Activated CD8-positive, alpha-beta T cell treated with anti-CD3 and anti-CD28 coated beads, Interleukin-2, amount 10 ng/mL, durations not matched to agents 7 days and 5 days (primary cell): ENCODE measurements at regions not wholly inside any gene's neighbourhood (a gene's known extent, or its start where the extent isn't known, plus 50 kb on each side); places are given as distances from the start of the nearest gene placed in this dataset.

Experiments
- ATAC-seq: fragments of 150-1000 bp; cut with Tn5 transposase; one replicate; pipeline ENCODE4 v1.10.0; 2021; ENCODE audit warnings: moderate library complexity
- CTCF ChIA-PET: fragments of 350-600 bp; sonication (Branson Sonifier 250); formaldehyde crosslinking; loops from one replicate; lab custom pipeline; 2021; ENCODE audit warnings: antibody characterized with exemption; lab: Charles Lee
- POLR2A ChIA-PET: fragments of 350-600 bp; sonication (Branson Sonifier 250); formaldehyde crosslinking; loops from one replicate; lab custom pipeline; 2021; ENCODE audit warnings: antibody characterized with exemption; lab: Charles Lee
- DNase-seq: peaks from one replicate; pipeline ENCODE4 v3.0.0-alpha.2; 2020
- H3K27ac Mint-ChIP-seq: one replicate; pipeline ENCODE4 v1.8.0; 2021; ENCODE audit warnings: mild to moderate bottlenecking, mixed read lengths
- H3K27me3 Mint-ChIP-seq: one replicate; pipeline ENCODE4 v1.8.0; 2021; ENCODE audit warnings: low read depth, mixed read lengths
- H3K36me3 Mint-ChIP-seq: one replicate; pipeline ENCODE4 v1.8.0; 2021; ENCODE audit warnings: low read depth, mixed read lengths
- H3K4me1 Mint-ChIP-seq: one replicate; pipeline ENCODE4 v1.8.0; 2021; ENCODE audit warnings: low read depth, mixed read lengths
- H3K4me3 Mint-ChIP-seq: one replicate; pipeline ENCODE4 v1.8.0; 2021; ENCODE audit warnings: mild to moderate bottlenecking, mixed read lengths
- H3K9me3 Mint-ChIP-seq: one replicate; pipeline ENCODE4 v1.8.0; 2022; ENCODE audit warnings: mixed read lengths; ENCODE audit not compliant: insufficient read depth

DNA sequence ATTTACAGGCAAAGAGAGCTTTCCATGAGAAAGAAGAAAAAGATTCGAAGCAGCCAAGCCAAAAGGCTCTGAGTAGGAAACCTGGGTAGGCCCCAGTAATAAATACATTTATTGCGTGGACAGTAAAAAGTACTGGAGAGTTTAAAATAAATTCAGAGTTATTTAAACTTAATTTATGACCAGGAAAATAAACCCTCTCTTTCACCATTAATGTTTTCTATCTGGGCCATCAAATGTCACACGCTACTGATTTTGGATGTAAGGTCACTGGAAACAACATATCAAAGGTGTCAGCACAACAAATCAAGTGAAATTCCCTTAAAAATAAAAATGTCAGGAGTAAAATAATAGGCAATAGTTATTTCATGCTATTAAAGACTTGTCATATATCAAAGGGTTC lies 264.0 kb downstream of the SKAP2 start:
- no peak overlapping the region for H3K27ac Mint-ChIP-seq
- peaks cover 27% of the 10 kb centered on the region for H3K27me3 Mint-ChIP-seq
- ATAC-seq (no peak), DNase-seq (no peak)
- ChIA-PET POLR2A (no interaction called here), CTCF (no interaction called here)
- no peaks in the 10 kb centered on the region for H3K9me3 Mint-ChIP-seq
- H3K4me1 Mint-ChIP-seq = no peaks in the 10 kb centered on the region
- no peak overlapping the region for H3K4me3 Mint-ChIP-seq
- H3K36me3 Mint-ChIP-seq = no peaks in the 10 kb centered on the region

DNA sequence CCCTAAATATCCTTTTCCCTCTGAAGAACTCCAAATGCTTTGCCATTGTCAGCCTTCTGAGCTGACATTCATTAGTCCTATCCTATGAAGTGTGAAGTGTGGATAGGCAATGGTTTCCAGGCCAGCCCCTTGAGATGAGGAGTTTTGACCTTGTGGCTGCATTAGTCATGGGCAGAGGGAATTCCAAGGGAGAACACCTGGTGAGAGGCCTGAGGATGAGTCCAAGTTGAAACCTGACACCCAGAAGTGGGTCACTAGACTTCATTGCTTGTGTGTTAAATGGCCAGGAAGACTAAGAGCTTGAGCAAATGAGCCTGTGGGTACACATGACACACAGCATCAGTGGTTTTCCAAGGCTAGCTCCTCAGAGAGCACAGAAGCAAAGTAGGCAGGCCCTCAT lies 260.8 kb downstream of the SKAP2 start:
- no peak overlapping the region for H3K27ac Mint-ChIP-seq
- ATAC-seq (no peak), DNase-seq (no peak)
- no peaks in the 10 kb centered on the region for H3K9me3 Mint-ChIP-seq
- ChIA-PET POLR2A (no interaction called here), CTCF (no interaction called here)
- no peaks in the 10 kb centered on the region for H3K4me1 Mint-ChIP-seq
- peaks cover 30% of the 10 kb centered on the region for H3K27me3 Mint-ChIP-seq
- H3K36me3 Mint-ChIP-seq = no peaks in the 10 kb centered on the region
- H3K4me3 Mint-ChIP-seq = no peak overlapping the region

DNA sequence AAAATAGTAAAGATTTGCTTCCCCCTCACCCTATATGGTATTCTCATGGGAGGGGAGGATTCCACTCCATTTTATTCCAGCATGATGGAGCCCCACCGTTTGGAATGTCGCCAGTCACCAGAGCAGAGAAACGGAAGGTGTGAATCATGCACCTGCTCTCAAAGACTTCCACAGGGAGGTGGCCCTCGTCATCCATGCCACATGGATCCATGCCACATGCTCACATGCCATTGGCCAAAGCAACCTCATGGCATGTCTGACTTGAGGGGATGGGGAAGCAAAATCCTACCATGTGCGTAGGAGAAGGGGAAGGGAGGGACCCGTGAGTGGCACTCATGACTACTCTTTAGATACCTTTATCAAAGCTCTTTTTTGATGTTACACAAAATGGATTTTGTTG lies 256.0 kb downstream of the SKAP2 start:
- Mint-ChIP-seq H3K4me3 (no peak overlapping the region), H3K9me3 (no peaks in the 10 kb centered on the region), H3K36me3 (no peaks in the 10 kb centered on the region), H3K4me1 (no peaks in the 10 kb centered on the region), H3K27ac (no peak overlapping the region), H3K27me3 (peaks cover 21% of the 10 kb centered on the region)
- POLR2A ChIA-PET = no interaction called here
- no peak for DNase-seq
- CTCF ChIA-PET = no interaction called here
- ATAC-seq = no peak

DNA sequence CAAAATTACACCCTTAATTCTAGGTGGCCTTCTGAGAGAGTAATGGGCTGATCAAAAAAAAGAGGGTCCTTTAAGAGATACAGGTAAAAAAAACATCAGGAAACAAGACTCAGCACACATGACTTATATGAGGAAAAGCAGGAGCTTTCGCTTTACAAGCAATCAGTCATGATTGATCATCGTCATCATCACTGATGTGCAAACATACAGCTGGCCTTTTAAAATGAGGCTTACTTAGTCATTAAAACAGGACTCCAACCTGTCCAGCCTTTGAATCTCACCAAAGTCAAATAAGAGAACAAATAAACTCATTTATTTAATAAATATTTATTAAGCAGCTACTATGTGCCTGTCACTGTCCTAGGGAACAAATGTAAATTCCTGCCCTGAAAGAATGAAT lies 255.3 kb downstream of the SKAP2 start:
- H3K9me3 Mint-ChIP-seq = no peaks in the 10 kb centered on the region
- no peak overlapping the region for H3K27ac Mint-ChIP-seq
- H3K4me1 Mint-ChIP-seq = no peaks in the 10 kb centered on the region
- ATAC-seq (no peak), DNase-seq (no peak)
- ChIA-PET CTCF (no interaction called here), POLR2A (no interaction called here)
- H3K27me3 Mint-ChIP-seq = peaks cover 18% of the 10 kb centered on the region
- H3K4me3 Mint-ChIP-seq = no peak overlapping the region
- no peaks in the 10 kb centered on the region for H3K36me3 Mint-ChIP-seq

DNA sequence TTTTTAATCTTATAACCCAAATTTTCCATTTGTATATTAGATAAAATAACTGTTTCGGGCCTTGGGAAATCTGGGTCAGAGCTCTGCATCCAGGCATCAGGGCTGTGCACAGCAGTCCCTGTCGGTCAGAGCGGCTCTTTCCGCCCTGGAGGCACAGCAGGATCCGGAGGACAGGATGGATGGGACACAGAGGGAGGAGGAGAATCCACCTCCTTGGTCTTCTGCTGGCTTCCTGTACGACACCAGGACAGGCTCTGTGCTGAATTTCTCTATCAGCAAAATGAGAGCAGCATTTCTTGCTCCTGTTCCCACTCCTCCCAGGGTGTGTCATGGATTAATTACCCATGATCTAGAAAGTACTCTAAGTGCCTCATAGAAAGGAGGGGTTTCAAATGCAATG lies 254.9 kb downstream of the SKAP2 start:
- POLR2A ChIA-PET = no interaction called here
- DNase-seq (no peak), ATAC-seq (no peak)
- peaks cover 14% of the 10 kb centered on the region for H3K27me3 Mint-ChIP-seq
- H3K9me3 Mint-ChIP-seq = no peaks in the 10 kb centered on the region
- H3K27ac Mint-ChIP-seq = no peak overlapping the region
- H3K4me1 Mint-ChIP-seq = no peaks in the 10 kb centered on the region
- no peaks in the 10 kb centered on the region for H3K36me3 Mint-ChIP-seq
- CTCF ChIA-PET = no interaction called here
- H3K4me3 Mint-ChIP-seq = no peak overlapping the region

DNA sequence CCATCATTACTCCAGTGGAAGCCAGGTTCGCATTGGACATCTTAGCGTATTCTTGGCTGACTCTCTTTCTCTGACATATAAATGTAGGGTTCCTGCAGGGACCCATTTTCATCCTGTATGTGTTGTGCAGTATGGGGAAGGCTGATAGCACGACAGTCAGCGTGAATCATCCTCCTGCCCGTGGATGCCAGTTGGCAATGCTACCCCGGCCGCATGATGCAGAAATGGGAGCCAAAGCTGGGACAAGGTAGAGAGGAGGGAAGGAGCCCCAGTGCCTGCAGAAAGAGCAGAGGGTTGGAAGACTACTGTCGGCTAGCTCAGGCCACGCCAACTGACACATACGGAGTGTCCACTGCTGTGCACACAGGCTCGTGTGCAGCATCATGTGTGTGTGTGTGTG lies 251.6 kb downstream of the SKAP2 start:
- H3K9me3 Mint-ChIP-seq = no peaks in the 10 kb centered on the region
- H3K27me3 Mint-ChIP-seq = peaks cover 2% of the 10 kb centered on the region
- ATAC-seq (no peak), DNase-seq (no peak)
- ChIA-PET POLR2A (no interaction called here), CTCF (no interaction called here)
- H3K4me3 Mint-ChIP-seq = no peak overlapping the region
- no peaks in the 10 kb centered on the region for H3K4me1 Mint-ChIP-seq
- H3K27ac Mint-ChIP-seq = no peak overlapping the region
- H3K36me3 Mint-ChIP-seq = no peaks in the 10 kb centered on the region

DNA sequence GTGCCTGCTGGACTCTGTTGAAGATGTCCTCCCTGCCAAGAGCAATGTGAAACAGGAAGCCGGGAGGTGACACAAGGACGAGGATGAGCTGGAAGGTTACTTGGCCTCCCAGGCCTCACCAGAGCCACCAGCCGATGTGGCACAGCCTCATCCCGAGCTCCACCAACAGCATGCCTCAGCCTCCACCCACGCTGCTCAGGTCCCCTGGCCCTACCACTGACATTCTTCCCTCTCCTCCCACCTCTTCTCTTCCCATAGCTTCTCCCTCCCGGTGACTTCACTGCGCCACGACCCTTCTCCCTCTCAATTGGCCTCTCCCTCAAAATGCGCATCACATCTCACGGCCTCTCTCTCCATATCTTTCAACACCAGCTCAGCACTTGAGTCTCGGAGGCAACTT lies 249.9 kb downstream of the SKAP2 start:
- Mint-ChIP-seq H3K4me1 (no peaks in the 10 kb centered on the region), H3K9me3 (no peaks in the 10 kb centered on the region), H3K27ac (no peak overlapping the region), H3K27me3 (no peaks in the 10 kb centered on the region), H3K4me3 (no peak overlapping the region), H3K36me3 (no peaks in the 10 kb centered on the region)
- DNase-seq (no peak), ATAC-seq (no peak)
- CTCF ChIA-PET = no interaction called here
- POLR2A ChIA-PET = no interaction called here

DNA sequence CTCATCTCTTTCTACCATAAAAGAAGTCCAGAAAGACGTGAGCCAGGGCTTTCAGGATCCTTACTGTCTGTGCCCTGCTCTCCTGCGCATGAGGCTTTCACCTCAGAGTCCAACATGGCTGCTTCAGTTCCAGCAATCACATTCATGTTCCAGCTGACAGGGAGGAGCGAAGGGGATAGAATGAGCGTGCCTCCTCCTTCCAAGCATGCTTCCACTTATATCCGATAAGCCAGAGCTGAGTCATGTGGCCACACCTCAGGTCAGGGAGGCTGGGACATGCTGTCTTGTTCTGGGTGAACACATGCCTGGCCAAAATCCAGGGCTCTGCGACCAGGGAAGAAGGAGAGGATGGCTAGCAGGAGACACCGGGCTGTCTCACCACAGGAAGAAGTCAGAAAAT lies 248.2 kb downstream of the SKAP2 start:
- POLR2A ChIA-PET = no interaction called here
- H3K27ac Mint-ChIP-seq = no peak overlapping the region
- CTCF ChIA-PET = no interaction called here
- ATAC-seq (no peak), DNase-seq (no peak)
- H3K9me3 Mint-ChIP-seq = no peaks in the 10 kb centered on the region
- no peaks in the 10 kb centered on the region for H3K36me3 Mint-ChIP-seq
- no peaks in the 10 kb centered on the region for H3K4me1 Mint-ChIP-seq
- H3K4me3 Mint-ChIP-seq = no peak overlapping the region
- H3K27me3 Mint-ChIP-seq = no peaks in the 10 kb centered on the region

DNA sequence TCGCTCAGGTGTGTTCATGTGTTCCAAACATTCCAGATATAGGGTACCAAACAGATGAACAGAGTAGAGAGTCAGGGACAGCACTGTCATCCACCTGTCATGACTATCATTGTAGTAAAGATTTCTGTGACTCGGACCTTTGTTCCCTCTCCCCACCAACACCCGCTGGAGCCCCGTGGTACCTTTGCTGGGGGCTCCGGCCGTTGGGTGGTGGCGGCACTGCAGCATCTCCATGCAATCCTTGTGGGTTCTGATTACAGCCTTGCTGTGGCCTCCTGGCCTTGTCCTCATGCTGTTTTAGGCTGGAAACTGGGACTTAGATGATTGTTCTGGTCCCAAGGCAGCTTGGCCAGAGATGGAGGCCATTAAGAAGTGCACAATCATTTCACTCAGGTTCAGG lies 247.3 kb downstream of the SKAP2 start:
- ATAC-seq (no peak), DNase-seq (no peak)
- no peaks in the 10 kb centered on the region for H3K36me3 Mint-ChIP-seq
- POLR2A ChIA-PET = no interaction called here
- H3K9me3 Mint-ChIP-seq = no peaks in the 10 kb centered on the region
- H3K4me3 Mint-ChIP-seq = no peak overlapping the region
- H3K27me3 Mint-ChIP-seq = no peaks in the 10 kb centered on the region
- no peaks in the 10 kb centered on the region for H3K4me1 Mint-ChIP-seq
- CTCF ChIA-PET = no interaction called here
- H3K27ac Mint-ChIP-seq = no peak overlapping the region
